HuH-7.5 (cell line): ENCODE measurements at regions not wholly inside any gene's neighbourhood (a gene's known extent, or its start where the extent isn't known, plus 50 kb on each side); places are given as distances from the start of the nearest gene placed in this dataset.

Source experiments
- DNase-seq: peaks from one replicate; pipeline ENCODE4 v3.0.0; 2011; ENCODE audit warnings: low spot score

DNA sequence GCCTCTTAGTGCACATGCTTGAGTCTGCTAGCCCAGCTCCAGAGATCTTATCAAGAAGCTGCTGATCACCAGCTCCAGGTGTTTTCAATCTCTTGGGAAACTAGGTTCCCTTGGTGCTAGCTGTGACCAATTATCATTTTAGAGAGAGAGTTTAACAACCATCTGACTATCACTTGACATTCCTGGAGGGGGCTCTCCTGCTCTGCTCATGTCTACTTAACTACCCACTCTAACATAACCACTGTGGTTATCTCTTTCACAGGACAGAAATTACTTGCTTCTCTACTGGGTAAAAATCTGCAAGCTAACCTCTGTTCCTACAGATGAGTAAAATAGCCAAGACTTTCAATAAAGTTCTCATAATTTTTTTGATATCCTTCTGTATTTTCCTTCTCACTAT, 823.4 kb upstream of the GJE1 start:
- no peak for DNase-seq

DNA sequence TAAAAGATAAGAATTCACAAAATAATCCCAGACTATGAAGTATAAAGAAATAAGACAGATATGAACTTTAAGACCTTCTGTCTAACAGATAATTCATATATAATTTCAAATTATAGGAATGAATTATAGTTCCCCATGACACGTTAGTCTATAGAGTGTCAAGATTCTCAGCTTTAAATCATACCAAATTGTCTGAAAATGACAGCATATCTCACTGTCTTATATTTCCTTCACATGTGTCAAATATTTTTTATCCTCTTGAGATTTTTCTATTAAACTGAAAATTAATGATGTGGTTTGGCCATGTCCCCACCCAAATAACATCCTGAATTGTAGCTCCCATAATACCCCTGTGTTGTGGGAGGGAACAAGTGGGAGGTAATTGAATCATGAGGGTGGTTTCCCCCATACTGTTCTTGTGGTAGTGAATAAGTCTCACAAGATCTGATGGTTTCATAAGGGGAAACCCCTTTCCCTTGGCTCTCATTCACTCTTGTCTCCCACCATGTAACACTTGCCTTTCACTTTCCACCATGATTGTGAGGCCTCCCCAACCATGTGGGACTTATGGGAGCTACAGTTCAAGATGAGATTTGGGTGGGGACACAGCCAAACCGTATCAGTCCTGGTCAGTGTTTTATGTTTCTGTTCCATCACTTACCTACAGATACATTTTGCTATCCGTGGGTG, 825.3 kb upstream of the GJE1 start:
- DNase-seq = no peak

DNA sequence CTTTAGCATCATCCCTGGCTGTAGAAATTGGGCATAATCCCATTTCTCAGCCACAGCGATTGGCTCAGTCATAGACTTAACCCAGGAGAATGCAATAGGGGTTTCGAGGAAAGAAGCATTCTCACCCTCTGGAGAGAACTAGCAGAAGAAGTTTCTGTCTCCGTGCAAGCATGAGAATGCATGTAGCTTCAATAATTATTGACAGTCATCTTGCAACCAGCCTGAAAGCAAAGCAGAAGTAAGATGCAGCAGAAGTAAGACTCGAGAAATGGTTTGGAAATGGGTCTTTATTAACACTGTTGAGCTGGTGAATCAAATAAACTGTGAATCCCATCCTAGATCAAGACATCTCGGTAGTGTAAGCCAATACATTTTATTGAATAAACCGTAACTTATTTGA, 828.8 kb upstream of the GJE1 start:
- no peak for DNase-seq

DNA sequence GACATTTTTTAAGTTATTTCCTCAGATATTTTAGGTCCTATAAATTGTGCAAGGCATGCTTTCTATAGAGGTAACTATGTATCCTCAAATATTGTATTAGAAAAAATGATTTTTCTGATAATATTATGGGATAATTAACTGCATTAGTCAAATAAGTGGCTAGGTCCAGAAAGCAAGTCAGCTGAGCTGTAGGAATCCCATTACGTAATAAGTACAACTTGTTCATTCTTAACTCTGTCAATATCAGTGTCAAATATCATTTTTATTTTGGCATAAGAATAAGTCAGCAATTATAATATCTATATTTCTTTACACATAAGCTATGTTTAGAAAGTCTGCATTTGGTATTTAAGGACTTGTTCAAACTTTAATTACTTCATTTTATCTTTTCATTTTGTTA, 830.9 kb upstream of the GJE1 start:
- DNase-seq = no peak

DNA sequence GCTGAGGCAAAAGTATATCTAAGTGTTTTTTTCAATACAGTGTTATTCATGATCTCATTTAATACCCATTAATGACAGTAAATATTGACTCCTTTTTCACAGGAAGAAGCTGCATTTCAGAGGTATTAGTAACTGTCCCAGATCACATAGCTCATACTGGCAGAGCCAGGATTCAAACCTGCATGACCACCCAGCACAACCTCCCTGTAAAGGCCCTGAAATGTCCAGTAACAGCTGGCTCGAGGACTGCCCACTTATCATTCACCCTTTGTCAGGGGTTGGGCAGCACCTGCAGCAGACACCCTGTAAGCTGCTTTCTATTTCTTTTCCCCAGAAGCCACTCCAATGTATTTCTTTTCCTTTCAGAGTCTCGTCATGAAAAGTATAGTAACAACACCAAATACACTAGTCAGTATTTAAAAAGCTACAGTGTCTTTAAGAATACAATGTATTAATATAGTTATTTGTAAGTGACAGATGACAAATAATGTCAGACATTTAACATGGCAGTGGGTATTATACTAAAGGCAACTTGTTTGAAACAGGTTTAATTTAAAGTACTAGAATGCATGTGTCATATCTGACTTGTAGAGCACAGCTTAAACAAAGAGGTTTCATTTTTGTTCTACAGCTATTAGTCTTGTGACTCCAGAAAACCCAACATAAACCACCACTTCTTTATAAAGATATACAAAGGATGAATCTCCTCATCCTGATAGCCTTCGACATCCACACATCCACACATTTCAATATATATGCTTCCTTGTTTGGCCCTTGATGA, 841.6 kb upstream of the GJE1 start:
- DNase-seq = no peak

DNA sequence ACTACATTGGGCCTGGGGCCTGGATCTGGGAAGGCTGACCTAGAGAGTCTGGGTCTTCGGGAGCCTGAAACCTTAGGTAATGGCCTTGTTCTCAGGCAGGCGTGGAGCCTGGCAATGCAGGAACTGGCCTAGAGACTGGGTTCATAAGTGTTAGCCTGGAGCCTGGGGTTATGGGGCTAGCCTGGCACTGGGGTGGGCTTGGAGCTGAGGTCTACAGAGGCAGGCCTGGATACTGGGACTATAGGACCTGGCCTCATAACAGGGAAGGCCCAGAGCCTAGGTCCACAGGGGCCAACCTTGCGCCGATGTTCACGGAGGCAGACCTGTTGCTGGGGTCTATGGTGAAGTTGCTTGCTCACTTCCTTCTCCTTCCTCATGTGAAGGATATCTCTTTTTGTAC, 843.8 kb upstream of the GJE1 start:
- DNase-seq = no peak

DNA sequence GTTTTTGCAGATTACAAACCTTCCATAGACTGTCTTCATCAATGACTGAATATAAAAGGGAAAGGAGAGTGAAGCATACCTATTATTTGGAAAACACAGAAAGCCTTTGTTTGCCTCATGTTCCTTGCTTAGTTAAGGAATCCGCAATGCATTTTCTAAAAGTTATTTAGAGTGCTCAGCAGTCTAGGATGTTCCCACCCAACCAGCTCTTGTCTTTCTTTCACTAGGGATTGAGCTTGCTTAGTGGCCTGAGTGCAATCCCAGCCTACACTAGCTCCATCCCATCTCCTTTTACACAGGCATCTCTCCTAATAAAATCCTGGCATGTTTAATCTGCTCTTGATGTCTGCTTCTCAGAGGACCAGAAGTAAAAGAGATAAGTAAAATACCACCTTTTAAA, 850.5 kb upstream of the GJE1 start:
- no peak for DNase-seq

DNA sequence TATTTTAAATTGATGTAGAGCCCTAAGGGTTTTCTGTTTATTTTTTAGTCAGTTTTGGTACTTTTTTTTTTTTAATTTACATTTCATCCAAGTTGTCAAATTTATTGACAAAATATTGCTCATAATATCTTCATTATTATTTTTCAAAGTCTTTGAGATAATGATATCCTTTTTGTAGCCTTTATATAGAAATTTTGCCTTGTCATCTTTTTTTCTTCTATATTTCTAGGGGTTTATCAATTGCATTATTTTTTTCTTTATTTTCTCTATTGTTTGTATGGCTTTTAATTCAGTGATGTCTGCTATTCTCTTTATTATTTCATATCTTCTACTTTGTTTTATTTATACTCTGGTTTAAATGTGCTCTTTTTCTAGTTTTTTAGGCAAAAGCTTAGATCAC, 863.0 kb upstream of the GJE1 start:
- no peak for DNase-seq

DNA sequence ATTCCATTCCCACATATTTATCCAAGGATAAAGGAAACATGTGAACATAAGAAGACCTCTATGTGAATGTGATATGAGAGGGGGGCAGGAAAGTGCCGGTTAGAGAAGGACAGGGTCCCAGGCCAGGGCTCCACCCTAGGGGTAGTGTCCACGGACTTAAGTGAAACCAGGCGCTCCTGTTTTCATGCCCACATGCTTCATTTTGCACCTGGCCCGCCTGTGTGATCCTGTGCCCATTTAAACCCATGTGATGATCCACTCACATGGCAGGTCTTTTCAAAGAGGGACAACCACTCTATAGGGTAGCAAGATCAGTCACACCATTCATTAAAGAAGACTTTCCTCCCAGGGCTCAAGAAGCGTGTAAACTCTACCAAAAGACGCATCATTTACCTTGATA, 865.3 kb upstream of the GJE1 start:
- DNase-seq = no peak

DNA sequence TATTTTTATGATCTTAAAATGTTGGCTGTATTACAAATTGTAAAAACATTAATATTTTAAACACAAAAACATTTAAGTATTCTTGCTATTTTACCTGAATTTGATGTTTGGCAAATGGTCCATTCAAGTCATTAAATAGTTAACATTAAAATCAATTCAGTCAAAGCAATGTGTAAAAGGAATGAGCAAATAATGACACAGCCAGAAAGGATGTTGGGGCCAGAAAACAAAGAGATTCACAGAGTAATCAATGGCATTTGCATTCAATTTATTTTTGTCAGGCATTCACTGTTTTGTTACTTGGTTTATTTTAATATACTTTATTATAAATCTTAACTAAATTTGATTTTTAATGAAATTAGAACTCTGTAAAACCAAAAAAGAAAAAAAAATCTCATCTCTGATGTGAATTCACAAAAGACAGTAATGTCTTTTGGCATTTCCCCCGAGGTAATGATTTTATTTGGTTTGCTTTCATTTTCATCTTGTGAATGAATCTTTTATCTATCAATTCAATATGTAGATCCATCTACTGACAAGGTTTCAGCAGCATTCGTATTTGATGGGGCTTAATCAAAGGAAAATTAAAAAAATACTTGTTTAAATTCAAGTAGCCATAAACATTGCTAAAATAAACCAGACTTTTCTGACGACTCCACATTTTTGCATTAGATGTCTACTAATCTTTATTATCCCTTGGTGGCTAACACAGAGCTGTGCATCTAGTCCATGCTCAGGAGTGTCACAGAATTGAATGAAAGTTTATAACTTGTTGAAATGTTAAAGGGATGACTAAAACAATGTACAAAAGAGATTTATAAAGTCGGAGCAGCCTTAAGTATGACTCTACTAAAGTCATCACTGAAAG, 866.7 kb upstream of the GJE1 start:
- DNase-seq = no peak

DNA sequence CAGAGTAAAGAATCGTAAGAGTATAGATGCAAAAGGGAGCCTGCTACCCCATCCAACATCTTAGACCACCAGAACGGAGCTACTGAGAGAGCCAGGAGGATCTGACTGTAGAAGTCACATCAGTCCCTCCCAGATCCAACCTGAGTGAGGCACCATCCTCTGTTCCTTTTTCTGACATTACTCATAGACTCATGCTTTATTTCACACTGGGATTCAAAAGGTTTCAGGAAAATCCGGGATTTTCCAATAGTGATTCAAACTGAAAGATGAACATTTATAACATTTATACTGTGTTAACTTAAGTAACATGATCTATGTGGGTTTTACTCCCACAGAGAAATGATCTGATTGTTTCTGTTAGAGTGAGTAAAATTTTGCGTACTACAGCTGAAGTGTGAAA, 868.6 kb upstream of the GJE1 start:
- DNase-seq = no peak

DNA sequence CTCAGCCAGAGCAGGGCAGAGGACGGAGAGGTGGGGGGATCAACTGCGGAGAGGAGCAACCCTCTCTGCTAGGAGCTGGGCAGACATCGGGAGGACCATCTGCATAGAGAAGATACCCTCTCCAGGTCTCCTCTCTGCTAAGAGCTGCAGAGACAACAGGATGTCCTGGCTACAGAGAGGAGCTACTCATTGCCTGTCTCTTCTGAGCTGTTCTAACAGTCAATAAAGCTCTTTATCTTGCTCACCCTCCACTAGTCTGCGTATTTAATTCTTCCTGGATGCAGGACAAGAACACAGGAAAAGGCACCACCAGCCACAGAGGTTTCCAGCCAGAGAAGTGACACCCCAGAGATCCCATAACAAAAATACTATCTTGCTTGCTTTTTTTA, 871.1 kb upstream of the GJE1 start:
- no peak for DNase-seq

DNA sequence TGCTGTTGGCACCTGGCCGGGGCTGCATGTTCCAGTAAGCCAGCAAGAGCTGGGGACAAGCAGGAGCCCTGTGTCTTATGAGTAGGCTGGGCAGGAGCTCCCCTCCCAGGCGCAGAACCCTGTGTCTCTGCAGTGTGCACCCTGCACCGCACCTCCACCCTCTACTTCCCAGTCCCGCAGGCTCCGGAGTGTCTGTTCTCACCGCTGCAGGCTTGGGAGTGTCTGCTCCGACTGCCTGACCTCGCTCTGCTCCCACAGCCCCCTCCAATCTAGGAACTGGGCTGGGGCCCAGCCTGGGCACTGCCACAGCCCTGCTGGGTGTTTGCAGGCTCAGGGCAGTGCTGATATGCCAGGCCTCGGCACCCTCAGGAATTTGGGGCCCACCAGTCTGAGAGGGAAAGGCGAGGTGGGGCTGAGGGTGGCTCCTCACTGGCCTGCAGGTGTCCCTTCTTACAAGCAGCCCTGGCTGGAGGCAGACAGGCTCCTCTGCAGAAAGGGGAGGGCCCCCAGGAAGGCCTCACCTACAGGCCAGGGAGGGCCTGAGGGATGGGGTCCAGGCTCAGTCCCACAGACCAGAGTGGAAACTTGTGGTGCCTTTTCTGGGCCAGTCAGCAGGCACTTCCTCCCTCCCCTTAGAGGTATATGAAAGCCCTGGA, 871.6 kb upstream of the GJE1 start:
- no peak for DNase-seq

DNA sequence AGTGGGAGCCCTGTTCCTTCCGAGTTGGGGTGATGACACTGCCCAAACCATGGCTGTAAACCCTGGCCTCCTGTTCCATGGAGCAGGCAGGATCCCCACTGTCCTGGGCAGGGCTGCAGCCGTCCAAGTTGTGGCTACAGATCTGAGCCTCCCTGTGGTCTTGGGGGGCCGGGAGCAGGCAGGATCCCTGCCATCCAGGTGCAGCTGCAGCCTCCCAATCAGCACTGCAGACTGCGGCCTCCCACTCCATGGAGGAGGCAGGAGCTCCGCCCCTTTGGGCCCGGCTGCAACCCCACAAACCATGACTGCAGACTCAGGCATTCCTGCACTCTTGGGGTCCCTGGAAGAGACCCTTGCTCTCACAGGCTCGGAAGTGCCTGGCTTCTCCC, 872.1 kb upstream of the GJE1 start:
- no peak for DNase-seq

DNA sequence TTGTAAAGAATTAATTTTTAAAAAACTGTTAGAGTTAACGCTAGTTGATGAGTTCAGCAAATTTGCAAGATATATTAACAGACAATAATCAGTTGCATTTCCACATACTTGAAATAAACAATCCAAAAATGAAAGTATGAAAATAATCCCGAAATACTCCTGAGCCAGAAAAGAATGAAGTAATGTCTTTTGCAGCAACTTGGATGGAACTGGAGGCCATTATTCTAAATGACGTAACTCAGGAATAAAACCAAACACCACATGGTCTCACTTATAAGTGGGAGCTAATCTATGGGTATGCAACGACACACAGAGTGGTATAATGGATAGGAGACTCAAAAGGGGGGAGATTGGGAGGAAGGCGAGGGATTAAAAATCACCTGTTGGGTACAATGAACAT, 872.9 kb upstream of the GJE1 start:
- DNase-seq = no peak

DNA sequence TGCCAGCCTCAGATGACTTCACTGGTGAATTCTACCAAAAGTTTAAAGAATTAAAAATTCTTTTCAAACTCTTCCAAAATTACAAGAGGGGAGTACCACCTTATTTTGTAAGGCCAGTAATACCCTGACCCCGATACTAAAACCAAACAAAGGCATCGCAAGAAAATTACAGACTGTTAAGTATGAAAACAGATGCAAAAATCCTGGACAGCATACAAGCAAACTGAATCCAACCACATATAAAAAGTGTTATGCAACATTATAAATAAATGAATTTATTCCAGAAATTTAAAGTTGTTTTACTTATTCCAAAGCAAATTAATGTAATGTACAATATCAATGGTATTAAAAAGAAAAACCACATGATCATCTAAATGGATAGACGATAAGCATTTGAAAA, 873.6 kb upstream of the GJE1 start:
- DNase-seq = no peak

DNA sequence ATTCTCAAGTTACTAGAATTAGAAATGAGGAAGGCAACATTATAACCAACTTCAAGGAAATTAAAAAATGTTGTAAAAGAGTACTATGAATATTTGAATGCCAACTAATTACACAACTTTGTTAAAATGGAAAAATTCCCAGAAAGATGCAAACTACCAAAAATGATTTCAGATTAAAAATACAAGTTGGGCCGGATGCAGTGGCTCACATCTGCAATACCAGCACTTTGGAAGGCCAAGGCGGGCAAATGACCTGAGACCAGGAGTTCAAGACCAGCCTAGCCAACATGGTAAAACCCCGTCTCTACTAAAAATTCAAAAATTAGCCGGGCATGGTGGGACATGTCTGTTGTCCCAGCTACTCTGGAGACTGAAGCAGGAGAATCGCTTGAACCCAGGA, 874.2 kb upstream of the GJE1 start:
- DNase-seq = no peak

DNA sequence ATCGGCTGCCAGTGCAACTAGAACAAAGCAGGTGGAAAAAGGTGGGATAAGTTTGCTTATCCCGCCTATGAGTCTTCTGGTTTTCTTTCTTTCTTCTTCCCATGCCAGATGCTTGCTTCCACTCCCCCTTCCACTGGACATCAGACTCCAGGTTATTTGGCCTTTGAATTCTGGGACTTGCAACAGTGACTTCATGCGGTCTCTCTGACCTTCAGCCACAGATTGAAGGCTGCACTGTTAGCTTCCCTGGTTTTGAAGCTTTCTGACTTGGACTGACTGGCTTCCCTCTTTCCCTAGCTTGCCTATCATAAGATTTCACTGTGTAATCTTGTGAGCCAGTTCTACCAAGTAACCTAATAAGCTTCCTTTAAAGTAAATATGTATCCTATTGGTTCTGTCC, 878.4 kb upstream of the GJE1 start:
- no peak for DNase-seq

DNA sequence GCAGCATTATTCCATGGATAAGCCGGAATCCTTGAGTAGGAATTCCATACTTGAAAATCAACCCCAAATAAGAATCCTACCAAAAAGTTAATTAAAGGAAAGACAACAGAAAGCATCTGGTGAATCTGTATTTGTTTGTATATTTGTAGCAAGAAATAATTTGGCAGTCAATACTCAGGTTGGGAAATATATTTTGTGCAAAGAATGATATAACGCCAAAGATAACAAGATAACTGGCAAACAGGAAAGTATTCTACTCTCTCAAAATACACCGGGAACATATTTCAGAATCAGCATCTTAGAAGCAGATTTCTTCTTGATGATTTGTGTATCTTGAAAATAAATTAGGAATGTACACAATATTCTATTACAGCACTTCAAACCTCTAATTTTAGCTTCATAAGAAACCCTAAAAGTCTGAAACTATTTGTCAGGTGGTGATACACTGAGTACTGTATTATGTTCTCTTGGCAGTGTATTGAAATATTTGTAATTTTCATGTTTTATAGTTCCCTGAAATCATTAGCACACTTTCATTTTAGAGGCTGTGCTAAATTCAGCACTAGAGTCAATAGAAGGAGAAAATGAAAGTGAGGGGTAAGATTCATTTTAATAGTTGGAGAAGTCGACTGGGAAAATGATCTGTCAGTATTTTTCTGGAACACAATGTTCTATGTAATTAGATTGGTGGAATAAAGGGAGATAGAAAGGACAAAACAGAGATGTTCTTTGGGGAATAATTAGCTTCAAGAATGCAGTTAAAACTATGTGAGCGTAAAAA, 879.7 kb upstream of the GJE1 start:
- no peak for DNase-seq

DNA sequence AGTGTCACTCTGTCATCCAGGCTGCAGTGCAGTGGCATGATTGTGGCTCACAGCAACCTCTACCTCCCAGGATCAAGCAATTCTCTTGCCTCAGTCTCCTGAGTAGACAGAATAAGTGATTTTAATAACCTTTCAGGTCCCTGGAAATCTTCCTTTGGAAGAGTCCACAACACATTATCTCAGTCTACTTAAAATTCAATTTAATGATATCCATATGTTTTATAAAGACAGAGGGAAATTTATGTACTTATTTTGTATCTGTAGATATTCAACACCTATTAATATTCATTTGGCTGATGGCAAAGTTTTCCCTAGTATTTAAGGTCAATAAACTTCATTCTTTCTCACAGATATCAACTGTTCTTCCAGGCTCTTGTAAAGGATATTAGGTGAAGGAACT, 881.4 kb upstream of the GJE1 start:
- no peak for DNase-seq

DNA sequence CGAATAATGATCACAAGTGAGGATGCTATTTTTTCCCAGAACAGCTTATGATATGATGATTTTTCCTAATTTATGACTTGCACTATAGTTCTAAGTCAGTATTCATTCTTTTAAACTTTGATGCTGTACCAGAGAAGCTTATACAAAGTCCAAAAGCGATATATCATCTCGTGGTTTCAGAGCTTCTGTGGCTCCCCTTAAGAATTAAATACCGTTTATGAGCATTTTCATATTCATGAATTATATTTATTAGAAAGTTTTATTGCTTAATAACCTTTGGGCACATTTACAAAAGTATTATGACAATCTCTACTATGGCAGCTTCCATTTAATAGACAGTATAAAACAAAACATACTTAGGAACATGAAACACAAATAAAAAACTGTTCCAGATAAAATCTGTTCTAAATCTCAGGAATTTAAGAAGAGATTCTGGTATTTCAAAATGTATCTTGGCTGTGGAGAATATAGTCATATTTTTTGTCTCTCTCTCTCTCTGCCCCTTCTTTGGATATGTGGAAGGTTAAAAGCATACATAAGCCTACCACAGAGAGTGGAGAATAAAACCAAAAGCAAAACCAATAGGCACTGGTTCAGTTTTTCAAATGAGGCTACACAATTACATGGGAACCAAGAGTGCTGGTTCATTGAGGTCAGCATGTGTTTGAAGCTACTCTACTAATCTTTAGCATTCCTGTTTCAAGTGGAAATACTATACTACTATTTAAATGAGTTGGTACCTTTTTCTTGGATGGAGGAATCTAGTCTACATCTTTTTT, 884.5 kb upstream of the GJE1 start:
- DNase-seq = no peak
